Limb (tissue), 2 donors: ENCODE measurements at regions not wholly inside any gene's neighbourhood (a gene's known extent, or its start where the extent isn't known, plus 50 kb on each side); places are given as distances from the start of the nearest gene placed in this dataset.
"Not testable (repeated sequence)": the region's sequence is repeated elsewhere in the genome, so short reads cannot be mapped to it uniquely, and the experiment has no call there.

Experiments
- DNase-seq, 2 donors: peaks; one replicate each; pipeline ENCODE4 v3.0.0-alpha.2; 2016; ENCODE audit errors: extremely low spot score in 2 of 2

- DNase-seq: no peak
These were observed 100.1 kb downstream of the EIF4E start for GRCh38 chr4:98828801-98829200.

- no peak for DNase-seq
These were observed 101.3 kb downstream of the EIF4E start for GRCh38 chr4:98827661-98828060.

GRCh38 chr4:98822144-98822543 is 106.8 kb downstream of the EIF4E start:
- DNase-seq: no peak

GRCh38 chr4:98818116-98818515 is 110.8 kb downstream of the EIF4E start:
- not testable (repeated sequence) for DNase-seq

- DNase-seq: no peak
These were observed 112.1 kb downstream of the EIF4E start for GRCh38 chr4:98816816-98817215.

- no peak for DNase-seq
These were observed 112.5 kb downstream of the EIF4E start for GRCh38 chr4:98816386-98816785.

- no peak for DNase-seq
These were observed 124.5 kb downstream of the EIF4E start for GRCh38 chr4:98804403-98804802.

- DNase-seq: no peak
These were observed 125.7 kb downstream of the EIF4E start for GRCh38 chr4:98803251-98803650.

GRCh38 chr4:98802770-98803198 is 126.1 kb downstream of the EIF4E start:
- no peak for DNase-seq

GRCh38 chr4:98801259-98801725 is 127.6 kb downstream of the EIF4E start:
- DNase-seq: no peak

- DNase-seq: no peak
These were observed 131.9 kb downstream of the EIF4E start for GRCh38 chr4:98796991-98797390.

GRCh38 chr4:98794565-98795205 is 134.2 kb downstream of the EIF4E start:
- no peak for DNase-seq

GRCh38 chr4:98793658-98794057 is 135.2 kb upstream of the TSPAN5 start:
- DNase-seq: no peak

- DNase-seq: no peak
These were observed 128.5 kb upstream of the TSPAN5 start for GRCh38 chr4:98786866-98787265.

GRCh38 chr4:98784947-98785706 is 126.7 kb upstream of the TSPAN5 start:
- no peak for DNase-seq

- DNase-seq: no peak
These were observed 123.4 kb upstream of the TSPAN5 start for GRCh38 chr4:98781641-98782357.

- DNase-seq: no peak
These were observed 122.5 kb upstream of the TSPAN5 start for GRCh38 chr4:98780926-98781325.

GRCh38 chr4:98779088-98779487 is 120.7 kb upstream of the TSPAN5 start:
- peak in 1 of 2 donors; percentile 29 for DNase-seq

- DNase-seq: no peak
These were observed 119.8 kb upstream of the TSPAN5 start for GRCh38 chr4:98778206-98778605.

GRCh38 chr4:98775672-98776071 is 117.3 kb upstream of the TSPAN5 start:
- no peak for DNase-seq

- DNase-seq: no peak
These were observed 115.2 kb upstream of the TSPAN5 start for GRCh38 chr4:98773638-98774037.

GRCh38 chr4:98771959-98772632 is 113.7 kb upstream of the TSPAN5 start:
- no peak for DNase-seq
